H1 (cell line): ENCODE measurements at regions not wholly inside any gene's neighbourhood (a gene's known extent, or its start where the extent isn't known, plus 50 kb on each side); places are given as distances from the start of the nearest gene placed in this dataset.

ENCODE experiments used
- CTCF ChIA-PET: fragments of 300-600 bp; sonication (Branson Sonifier 250); formaldehyde crosslinking; loops from one replicate; lab custom pipeline; 2021; ENCODE audit not compliant: partially characterized antibody; lab: Charles Lee
- POLR2A ChIA-PET: fragments of 300-600 bp; sonication (Branson Sonifier 250); formaldehyde crosslinking; loops from one replicate; lab custom pipeline; 2021; ENCODE audit warnings: inconsistent platforms; ENCODE audit not compliant: partially characterized antibody; lab: Charles Lee
- DNase-seq, 2 experiments: peaks; one replicate each; pipeline versions ENCODE4 v3.0.0 to v3.0.0-alpha.2; 2010 to 2022; ENCODE audit warnings: low spot score in 2 of 2, low read depth in 1 of 2, mixed read lengths in 1 of 2
- FAIRE-seq: peaks from 2 replicates; lab custom pipeline; 2011; peaks lifted over from hg19 to GRCh38; lab: Jason Lieb, UNC
- H2AFZ ChIP-seq: 2 replicates; pipeline ENCODE4 v1.8.1; 2012; ENCODE audit warnings: low read length, inconsistent platforms
- H2AK5ac ChIP-seq: 2 replicates; pipeline ENCODE4 v1.6.1; 2013; ENCODE audit warnings: low read depth, low read length
- H2BK120ac ChIP-seq: replicated peaks from 2 replicates; pipeline ENCODE3; 2013; ENCODE audit warnings: low read depth, low read length, inconsistent platforms
- H2BK12ac ChIP-seq: 2 replicates; pipeline ENCODE4 v1.6.1; 2013; ENCODE audit warnings: low read depth, low read length
- H2BK15ac ChIP-seq: 2 replicates; pipeline ENCODE4 v1.6.1; 2013; ENCODE audit warnings: low read length
- H2BK20ac ChIP-seq: 2 replicates; pipeline ENCODE4 v1.6.1; 2013; ENCODE audit warnings: low read length
- H2BK5ac ChIP-seq: 2 replicates; pipeline ENCODE4 v1.6.1; 2013; ENCODE audit warnings: low read depth, low read length
- H3K14ac ChIP-seq: 2 replicates; pipeline ENCODE4 v1.6.1; 2013; ENCODE audit warnings: inconsistent platforms; ENCODE audit not compliant: insufficient read length
- H3K18ac ChIP-seq: 2 replicates; pipeline ENCODE4 v1.6.1; 2013; ENCODE audit warnings: low read length; ENCODE audit errors: extremely low read depth
- H3K23ac ChIP-seq: 2 replicates; pipeline ENCODE4 v1.6.1; 2013; ENCODE audit warnings: inconsistent platforms; ENCODE audit not compliant: insufficient read length
- H3K23me2 ChIP-seq: 2 replicates; pipeline ENCODE4 v1.6.1; 2013; ENCODE audit warnings: low read depth, low read length
- H3K27ac ChIP-seq: 2 replicates; pipeline ENCODE4 v1.6.1; 2011; ENCODE audit warnings: low read depth, low read length, inconsistent platforms
- H3K27me3 ChIP-seq, 4 experiments: replicated peaks in 1 of 4; 1 replicate in 1 of 4; 2 replicates in 3 of 4; pipeline versions ENCODE4 v1.6.1 to v1.8.1; 2011 to 2013; ENCODE audit warnings: low read length in 3 of 4, mild to moderate bottlenecking in 3 of 4, inconsistent platforms in 2 of 4, mixed read lengths in 2 of 4, moderate library complexity in 1 of 4; ENCODE audit not compliant: control insufficient read depth in 3 of 4, insufficient read depth in 3 of 4; ENCODE audit errors: extremely low read depth in 1 of 4
- H3K36me3 ChIP-seq, 4 experiments: 2 replicates each; pipeline versions ENCODE4 v1.6.1 to v1.8.1; 2011 to 2013; ENCODE audit warnings: mild to moderate bottlenecking in 4 of 4, low read length in 3 of 4, moderate library complexity in 2 of 4, control low read depth in 1 of 4, inconsistent platforms in 1 of 4; ENCODE audit not compliant: insufficient read depth in 4 of 4, control insufficient read depth in 2 of 4
- H3K4ac ChIP-seq: replicated peaks from 2 replicates; pipeline ENCODE3; 2013; ENCODE audit warnings: low read length, low read depth, mixed read lengths, inconsistent platforms; ENCODE audit not compliant: insufficient read length
- H3K4me1 ChIP-seq, 4 experiments: replicated peaks in 1 of 4; 1 replicate in 1 of 4; 2 replicates in 3 of 4; pipeline versions ENCODE4 v1.6.1 to v1.8.1; 2011 to 2013; ENCODE audit warnings: low read length in 3 of 4, inconsistent platforms in 2 of 4, mixed read lengths in 1 of 4; ENCODE audit not compliant: insufficient read depth in 4 of 4, control insufficient read depth in 3 of 4
- H3K4me2 ChIP-seq, 2 experiments: 2 replicates each; pipeline versions ENCODE4 v1.6.1 to v1.8.1; 2011 to 2013; ENCODE audit warnings: low read depth in 2 of 2, low read length in 2 of 2, control low read depth in 1 of 2, inconsistent platforms in 1 of 2, mild to moderate bottlenecking in 1 of 2; ENCODE audit not compliant: insufficient read depth in 1 of 2
- H3K4me3 ChIP-seq, 4 experiments: fragments of 200-600, 300-600 bp in 1 of 4; sonication (generic), shearing (Covaris generic), sonication (Bioruptor Twin) in 1 of 4; 2 replicates each; pipeline versions ENCODE4 v1.5.1 to v1.8.1; 2011 to 2016; ENCODE audit warnings: low read length in 4 of 4, low read depth in 3 of 4, control low read depth in 2 of 4, inconsistent platforms in 2 of 4, mild to moderate bottlenecking in 2 of 4, mixed read lengths in 1 of 4, moderate library complexity in 1 of 4; ENCODE audit not compliant: insufficient read depth in 2 of 4; ENCODE audit errors: extremely low read depth in 1 of 4
- H3K56ac ChIP-seq: replicated peaks from 2 replicates; pipeline ENCODE3; 2013; ENCODE audit warnings: low read depth, mild to moderate bottlenecking, mixed read lengths, low read length, inconsistent platforms; ENCODE audit not compliant: insufficient read length
- H3K79me1 ChIP-seq: 2 replicates; pipeline ENCODE4 v1.6.1; 2013; ENCODE audit warnings: low read depth, low read length, control low read depth
- H3K79me2 ChIP-seq, 2 experiments: 2 replicates each; pipeline versions ENCODE4 v1.6.1 to v1.8.1; 2012 to 2013; ENCODE audit warnings: low read length in 2 of 2, mild to moderate bottlenecking in 2 of 2, inconsistent platforms in 1 of 2; ENCODE audit not compliant: insufficient read depth in 2 of 2, control insufficient read depth in 1 of 2
- H3K9ac ChIP-seq, 4 experiments: replicated peaks in 1 of 4; 1 replicate in 1 of 4; 2 replicates in 3 of 4; pipeline versions ENCODE4 v1.6.1 to v1.8.1; 2011 to 2013; ENCODE audit warnings: low read depth in 3 of 4, low read length in 3 of 4, control low read depth in 2 of 4, mild to moderate bottlenecking in 2 of 4, moderate library complexity in 2 of 4, inconsistent platforms in 1 of 4; ENCODE audit errors: extremely low read depth in 1 of 4
- H3K9me3 ChIP-seq, 2 experiments: 2 replicates each; pipeline versions ENCODE4 v1.6.1 to v1.8.1; 2012 to 2013; ENCODE audit warnings: mild to moderate bottlenecking in 2 of 2, moderate library complexity in 2 of 2, control low read depth in 1 of 2, inconsistent platforms in 1 of 2, low read depth in 1 of 2, low read length in 1 of 2, mixed read lengths in 1 of 2; ENCODE audit not compliant: insufficient read depth in 2 of 2
- H4K20me1 ChIP-seq, 2 experiments: replicated peaks in 1 of 2; 2 replicates each; pipeline versions ENCODE3 to v1.8.1; 2011 to 2013; ENCODE audit warnings: inconsistent platforms in 2 of 2, low read length in 2 of 2, mild to moderate bottlenecking in 1 of 2; ENCODE audit not compliant: insufficient read depth in 2 of 2, control insufficient read depth in 1 of 2
- H4K5ac ChIP-seq: 2 replicates; pipeline ENCODE4 v1.6.1; 2013; ENCODE audit warnings: low read length, low read depth, mixed read lengths, inconsistent platforms; ENCODE audit not compliant: insufficient read length
- H4K8ac ChIP-seq: 2 replicates; pipeline ENCODE4 v1.8.0; 2013; ENCODE audit warnings: mild to moderate bottlenecking, moderate library complexity, low read length, inconsistent platforms; ENCODE audit not compliant: insufficient read depth; ENCODE audit errors: extremely low read depth
- H4K91ac ChIP-seq: replicated peaks from 2 replicates; pipeline ENCODE3; 2013; ENCODE audit warnings: low read length, mixed read lengths, inconsistent platforms; ENCODE audit not compliant: insufficient read length
- BACH1 ChIP-seq: IDR thresholded peaks from 2 replicates; pipeline ENCODE4 v1.6.1; 2012; ENCODE audit warnings: low read length, improper control_type of control experiment
- HDAC2 ChIP-seq, 2 experiments: fragments of 300-600 bp in 1 of 2; sonication (generic) in 1 of 2; IDR thresholded peaks; 2 replicates each; pipeline ENCODE4 v1.6.1; 2011 to 2012; ENCODE audit warnings: low read depth in 2 of 2, low read length in 2 of 2, mild to moderate bottlenecking in 2 of 2, moderate library complexity in 2 of 2, borderline replicate concordance in 1 of 2, inconsistent platforms in 1 of 2
- JUND ChIP-seq: IDR thresholded peaks from 2 replicates; pipeline ENCODE4 v1.6.1; 2011; ENCODE audit warnings: mild to moderate bottlenecking, improper control_type of control experiment, low read length
- MAFK ChIP-seq: IDR thresholded peaks from 2 replicates; pipeline ENCODE4 v1.6.1; 2012; ENCODE audit warnings: low read depth, mild to moderate bottlenecking, improper control_type of control experiment, low read length
- PHF8 ChIP-seq: fragments of 200-600 bp; sonication (generic); conservative IDR thresholded peaks from 2 replicates; pipeline ENCODE4 v1.7.1; 2012; ENCODE audit warnings: low read depth, mild to moderate bottlenecking, inconsistent platforms, low read length, moderate library complexity
- POU5F1 ChIP-seq: IDR thresholded peaks from 2 replicates; pipeline ENCODE4 v1.6.1; 2011; ENCODE audit warnings: low read depth, mild to moderate bottlenecking, low read length, moderate library complexity
- RNF2 ChIP-seq: fragments of 200-900, 300-1000 bp; sonication (generic); IDR thresholded peaks from 2 replicates; pipeline ENCODE4 v1.7.1; 2016; ENCODE audit warnings: borderline replicate concordance, low read depth, mild to moderate bottlenecking, antibody characterized with exemption, low read length; ENCODE audit not compliant: poor library complexity, severe bottlenecking; ENCODE audit errors: missing control alignments
- SAP30 ChIP-seq: fragments of 300-600 bp; sonication (generic); IDR thresholded peaks from 2 replicates; pipeline ENCODE4 v1.7.1; 2012; ENCODE audit warnings: low read length, moderate library complexity, mild to moderate bottlenecking, inconsistent platforms; ENCODE audit not compliant: insufficient read depth, insufficient replicate concordance
- SIN3A ChIP-seq, 2 experiments: IDR thresholded peaks in 1 of 2; conservative IDR thresholded peaks in 1 of 2; 2 replicates each; pipeline ENCODE4 v1.6.1; 2011 to 2012; ENCODE audit warnings: low read length in 2 of 2, improper control_type of control experiment in 1 of 2, low read depth in 1 of 2, mild to moderate bottlenecking in 1 of 2
- SP2 ChIP-seq: IDR thresholded peaks from 2 replicates; pipeline ENCODE4 v1.6.1; 2012; ENCODE audit warnings: mild to moderate bottlenecking, low read length, inconsistent platforms
- SP4 ChIP-seq: IDR thresholded peaks from 2 replicates; pipeline ENCODE4 v1.6.1; 2012; ENCODE audit warnings: low read length, inconsistent platforms
- TCF12 ChIP-seq: IDR thresholded peaks from 2 replicates; pipeline ENCODE4 v1.6.1; 2011; ENCODE audit warnings: low read depth, mild to moderate bottlenecking, low read length
- WGBS, 2 experiments: shearing (Covaris generic) in 1 of 2; methylation state at CpG; one replicate each; pipeline versions ENCODE4 v1.1.6 to v1.1.7; 2013 to 2015; ENCODE audit warnings: low lambda C conversion rate in 2 of 2, mixed read lengths in 2 of 2, inconsistent platforms in 1 of 2, low coverage in 1 of 2, missing lambda C conversion rate in 1 of 2; ENCODE audit not compliant: insufficient replicate concordance in 2 of 2, insufficient coverage in 1 of 2, insufficient read length in 1 of 2; ENCODE audit errors: extremely low coverage in 1 of 2, missing lambda C conversion rate in 1 of 2; 5-methylcytosine and 5-hydroxymethylcytosine counted together

DNA sequence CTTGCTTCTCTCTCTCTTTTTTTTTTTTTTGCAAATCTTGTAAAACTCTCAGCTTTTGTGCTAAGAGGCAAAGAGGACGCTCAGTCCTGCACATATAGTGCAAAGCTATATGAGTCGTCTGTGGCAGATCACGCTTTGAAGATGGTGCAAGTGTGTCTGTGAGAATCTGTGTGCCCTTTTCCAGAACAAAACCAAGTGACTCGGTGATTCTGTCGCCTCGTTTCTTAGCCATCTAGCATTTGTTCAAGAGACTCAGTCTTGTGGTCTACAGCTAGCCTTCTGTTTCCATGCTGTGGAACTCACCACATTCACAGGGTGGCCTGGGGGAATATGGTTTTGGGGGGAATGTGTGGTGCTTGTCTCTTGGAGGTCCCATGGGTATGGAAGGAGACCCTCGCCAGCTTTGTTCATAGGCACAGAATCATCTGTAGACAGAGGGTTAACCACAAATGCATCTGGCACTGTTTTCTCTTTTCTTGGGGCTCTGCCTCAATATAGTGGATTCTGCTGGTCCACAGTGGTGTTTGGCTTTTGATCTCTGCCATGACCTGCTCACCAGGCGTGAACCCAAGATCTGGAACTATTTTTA is 82.1 kb downstream of the C9orf152 start:
- no peak overlapping the region; the same call in 1 of the 2 replicates for H2AK5ac ChIP-seq
- H4K8ac ChIP-seq, result no peak overlapping the region
- no peak overlapping the region for H3K9ac ChIP-seq
- no peak overlapping the region for H3K23ac ChIP-seq
- H4K91ac ChIP-seq, result no peak overlapping the region
- FAIRE-seq, result no peak
- peaks cover 4% of the 10 kb centered on the region; the same call in 1 of the 2 replicates for H3K79me1 ChIP-seq
- no peak overlapping the region for H3K14ac ChIP-seq
- peak overlapping the region; percentile 82 for H2BK12ac ChIP-seq
- H3K4me3 ChIP-seq, result no peak overlapping the region
- CTCF ChIA-PET, result interaction anchor here (0.6 to 2.4 kb wide), 4 partner anchors 15 to 222 kb away, joined by 3 to 11 read pairs (median 4); no protein-coding TSS in a partner anchor
- peaks cover 3 to 56% of the 10 kb centered on the region in 2 experiments; a peak in 3 of 4 replicates for H3K79me2 ChIP-seq
- no peaks in the 10 kb centered on the region for H3K9me3 ChIP-seq
- H3K4me2 ChIP-seq, result peak overlapping the region in 1 of 2 experiments; percentile 26; a peak in 1 of 4 replicates
- H2BK120ac ChIP-seq, result no peak overlapping the region
- no peaks in the 10 kb centered on the region for H3K23me2 ChIP-seq
- no peak for DNase-seq
- H3K27ac ChIP-seq, result peak overlapping the region; percentile 1; the same call in 1 of the 2 replicates
- H4K20me1 ChIP-seq, result peaks cover 4 to 14% of the 10 kb centered on the region in 2 experiments
- no peak overlapping the region for H3K18ac ChIP-seq
- peaks cover 15 to 66% (median 39%) of the 10 kb centered on the region in 4 experiments for H3K4me1 ChIP-seq
- H2AFZ ChIP-seq, result no peak overlapping the region
- H2BK5ac ChIP-seq, result no peak overlapping the region
- no peak overlapping the region for H4K5ac ChIP-seq
- no peaks in the 10 kb centered on the region for H3K36me3 ChIP-seq
- no peak overlapping the region for H2BK20ac ChIP-seq
- H2BK15ac ChIP-seq, result peak overlapping the region; percentile 38; the same call in 1 of the 2 replicates
- POLR2A ChIA-PET, result interaction anchor here (1.1 to 1.7 kb wide), 2 partner anchors 12 to 78 kb away, joined by 3 to 4 read pairs; no protein-coding TSS in a partner anchor
- H3K56ac ChIP-seq, result no peak overlapping the region
- 83% methylated on average over 8 of the region's 8 CpGs; no CpG with 5 or more reads in 1 of the 2 experiments for WGBS, 2 experiments
- no peaks in the 10 kb centered on the region; a peak in 1 of 7 replicates for H3K27me3 ChIP-seq
- no peak overlapping the region for H3K4ac ChIP-seq
- TF ChIP-seq POU5F1 (no peak), SP4 (no peak), SP2 (no peak), JUND (no peak), SIN3A (conservative IDR thresholded peaks at IDR 0.05 in 1 of 2, IDR thresholded peaks at IDR 0.05 in 1 of 2; ENCODE audit: low read depth in 1 of 2, low read length in 2 of 2) (no peak), SAP30 (no peak), RNF2 (no peak), BACH1 (no peak), MAFK (no peak), PHF8 (no peak), HDAC2 (IDR thresholded peaks at IDR 0.05; ENCODE audit: borderline replicate concordance in 1 of 2, low read depth in 2 of 2, low read length in 2 of 2) (no peak), TCF12 (no peak)
